ENCODE measurements at regions not wholly inside any gene's neighbourhood (a gene's known extent, or its start where the extent isn't known, plus 50 kb on each side); places are given as distances from the start of the nearest gene placed in this dataset.

DNA sequence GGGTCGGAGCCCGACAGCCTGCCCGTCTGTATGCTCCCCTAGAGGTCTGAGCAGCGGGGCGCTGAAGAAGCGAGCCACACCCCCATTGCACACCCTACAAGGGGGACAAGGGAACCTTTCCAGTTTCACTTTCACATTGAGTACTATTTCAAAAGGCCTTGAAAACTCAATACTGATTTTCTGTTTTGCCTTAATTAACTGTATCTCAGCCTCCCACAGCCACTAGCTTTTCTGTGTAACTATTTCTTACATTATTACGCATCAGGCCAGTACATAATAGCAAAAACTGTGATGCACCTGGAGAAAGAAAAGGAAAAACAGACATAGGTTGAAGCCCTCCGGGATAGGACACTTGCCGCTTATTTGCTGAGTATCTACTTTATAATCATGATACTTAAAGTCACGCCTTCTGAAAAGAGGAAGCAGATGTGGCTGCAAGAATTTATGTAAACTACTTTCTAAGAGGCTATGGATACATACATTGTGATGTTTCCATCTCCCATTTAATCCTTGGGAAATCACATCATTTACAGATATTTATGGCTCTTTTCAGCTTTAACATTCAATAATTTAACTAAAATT is 1719.5 kb downstream of the MRPL39 start:
- H3K4me3 ChIP-seq (ENCODE audit: low read depth, low read length) = no peak overlapping the region
- TF ChIP-seq CTCF (IDR thresholded peaks at IDR 0.05; ENCODE audit: borderline replicate concordance, insufficient read depth, low read depth, low read length) = no peak

DNA sequence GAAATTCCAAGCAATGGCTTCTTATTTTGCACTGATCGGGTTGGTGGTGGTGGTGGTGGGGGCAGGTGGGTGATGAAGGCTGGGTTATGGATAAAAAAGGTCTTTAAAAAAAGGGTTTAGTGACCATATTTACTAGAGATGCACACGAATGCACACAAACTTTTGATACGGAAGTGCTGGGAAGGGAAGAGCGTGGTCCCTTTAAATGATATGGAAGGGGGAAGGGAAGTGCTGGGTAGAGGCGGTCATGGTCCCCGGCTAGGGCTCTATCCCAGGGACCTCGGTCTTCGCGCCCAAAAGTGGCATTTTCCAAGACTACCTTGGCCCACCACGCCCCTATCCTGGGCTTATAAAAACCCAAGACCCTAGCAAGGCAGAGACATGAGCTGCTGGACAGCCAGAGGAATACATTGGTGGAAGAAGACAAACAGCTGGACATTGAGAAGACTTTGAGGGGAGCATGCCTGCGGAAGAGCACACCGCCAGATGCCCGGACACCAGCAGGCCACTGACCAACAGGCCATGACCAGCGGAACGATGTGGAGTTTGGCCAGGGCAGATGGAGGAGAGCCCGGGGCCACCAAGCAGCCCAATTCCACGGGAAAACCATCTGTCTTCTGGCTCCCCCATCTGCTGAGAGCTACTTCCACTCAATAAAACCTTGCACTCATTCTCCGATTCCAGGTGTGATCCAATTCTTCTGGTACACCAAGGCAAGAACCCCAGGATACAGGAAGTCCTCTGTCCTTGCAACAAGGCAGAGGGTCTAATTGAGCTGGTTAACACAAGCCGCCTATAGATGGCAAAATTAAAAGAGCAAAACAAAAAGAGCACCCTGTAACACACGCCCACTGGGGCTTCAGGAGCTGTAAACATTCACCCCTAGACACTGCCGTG is 1720.2 kb downstream of the MRPL39 start:
- no peak overlapping the region for H3K4me3 ChIP-seq (ENCODE audit: low read depth, low read length)
- TF ChIP-seq CTCF (IDR thresholded peaks at IDR 0.05; ENCODE audit: borderline replicate concordance, insufficient read depth, low read depth, low read length) = no peak

DNA sequence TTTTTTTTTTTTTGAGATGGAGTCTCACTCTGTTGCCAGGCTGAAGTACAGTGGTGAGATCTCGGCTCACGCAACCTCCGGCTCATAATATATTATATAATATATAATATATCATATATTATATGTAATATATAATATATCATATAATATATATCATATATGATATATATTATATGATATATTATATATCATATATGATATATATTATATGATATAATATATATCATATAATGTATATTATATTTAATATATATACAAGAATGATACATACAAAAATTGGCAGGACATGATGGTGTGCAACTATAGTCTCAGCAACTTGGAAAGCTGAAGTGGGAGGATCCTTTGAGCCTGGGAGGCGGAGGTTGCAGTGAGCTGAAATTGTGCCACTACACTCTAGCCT is 1725.5 kb downstream of the MRPL39 start:
- TF ChIP-seq CTCF (IDR thresholded peaks at IDR 0.05; ENCODE audit: borderline replicate concordance, insufficient read depth, low read depth, low read length) = no peak
- H3K4me3 ChIP-seq (ENCODE audit: low read depth, low read length) = no peak overlapping the region

- TF ChIP-seq CTCF (IDR thresholded peaks at IDR 0.05; ENCODE audit: borderline replicate concordance, insufficient read depth, low read depth, low read length) = no peak
Measured at GRCh38 chr21:23876925-23877558, 1730.2 kb downstream of the MRPL39 start.

DNA sequence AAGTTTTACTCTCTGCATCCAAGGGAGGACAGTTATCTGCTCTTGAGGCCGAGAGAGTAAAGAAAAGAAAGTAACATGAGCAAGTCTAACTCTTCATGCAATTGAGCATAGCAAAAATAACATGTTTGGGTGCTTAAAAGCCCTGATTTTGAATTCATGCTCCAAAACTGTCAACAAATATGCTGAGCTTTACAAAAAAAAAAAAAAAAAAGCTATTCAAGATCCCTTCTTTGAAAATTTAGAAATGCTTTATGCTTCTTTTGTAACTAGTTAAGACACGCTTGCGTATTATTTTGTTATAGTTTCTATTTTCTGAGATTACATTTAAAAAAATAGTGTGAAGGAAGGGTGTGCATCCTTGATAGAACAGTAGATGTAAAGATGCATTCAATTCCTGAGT is 1733.0 kb downstream of the MRPL39 start:
- TF ChIP-seq CTCF (IDR thresholded peaks at IDR 0.05; ENCODE audit: borderline replicate concordance, insufficient read depth, low read depth, low read length) = no peak
- H3K4me3 ChIP-seq (ENCODE audit: low read depth, low read length) = no peak overlapping the region

More at GRCh38 chr21:23876925-23877558, 1730.2 kb downstream of the MRPL39 start:
- no peak overlapping the region for H3K4me3 ChIP-seq (ENCODE audit: low read depth, low read length)

GRCh38 chr21:23861911-23862504 is 1745.3 kb downstream of the MRPL39 start:
- no peak overlapping the region for H3K4me3 ChIP-seq (ENCODE audit: low read depth, low read length)
- TF ChIP-seq CTCF (IDR thresholded peaks at IDR 0.05; ENCODE audit: borderline replicate concordance, insufficient read depth, low read depth, low read length) = no peak
